Kidney capillary endothelial cell (primary cell): ENCODE measurements at regions not wholly inside any gene's neighbourhood (a gene's known extent, or its start where the extent isn't known, plus 50 kb on each side); places are given as distances from the start of the nearest gene placed in this dataset.

Experiments
- DNase-seq: peaks from one replicate; pipeline ENCODE4 v3.0.0-alpha.2; 2018; ENCODE audit warnings: low spot score

DNA sequence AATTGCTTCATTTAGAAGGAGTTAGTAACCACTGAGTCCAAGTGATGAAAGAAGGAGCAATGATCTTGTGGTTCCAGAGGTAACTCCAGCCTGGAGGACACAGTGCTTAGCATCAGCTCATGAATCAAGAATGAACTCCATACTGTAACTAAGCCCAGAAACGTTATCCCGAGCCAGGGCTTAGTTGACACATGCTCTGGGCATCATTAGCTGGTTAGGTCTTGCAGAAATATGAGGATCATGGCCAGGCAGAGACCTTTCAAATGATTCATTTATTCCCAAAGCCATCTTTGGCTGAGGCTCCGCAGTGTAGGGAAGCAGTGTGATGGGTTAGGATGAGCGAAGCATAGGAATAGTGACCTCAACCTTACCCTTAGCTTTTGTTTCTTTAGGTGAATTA, 277.4 kb downstream of the FAM76B start:
- DNase-seq, result no peak

GRCh38 chr11:95508219-95508890, 277.4 kb upstream of the SESN3 start:
- no peak for DNase-seq

GRCh38 chr11:95507794-95508193, 276.8 kb upstream of the SESN3 start:
- DNase-seq, result no peak

DNA sequence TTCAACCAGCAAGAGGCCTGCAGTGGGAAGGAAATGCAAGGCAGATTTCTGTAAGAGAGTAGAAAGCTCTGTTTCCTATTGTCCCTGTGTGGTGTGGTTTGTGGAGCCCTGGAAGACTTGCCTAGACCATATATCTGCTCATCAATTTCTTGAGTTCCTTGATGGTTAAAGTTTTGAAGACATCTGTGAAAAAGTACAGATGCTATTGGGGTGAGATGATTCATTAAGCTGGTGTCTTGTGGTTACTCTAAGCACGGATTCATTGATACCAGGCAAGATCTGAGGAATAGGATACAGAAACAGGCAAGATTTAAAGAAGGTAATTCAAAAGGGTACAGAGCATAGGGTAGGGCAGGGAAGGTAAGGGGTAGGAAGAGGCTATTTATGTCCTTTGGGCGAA, 275.8 kb upstream of the SESN3 start:
- DNase-seq, result no peak

DNA sequence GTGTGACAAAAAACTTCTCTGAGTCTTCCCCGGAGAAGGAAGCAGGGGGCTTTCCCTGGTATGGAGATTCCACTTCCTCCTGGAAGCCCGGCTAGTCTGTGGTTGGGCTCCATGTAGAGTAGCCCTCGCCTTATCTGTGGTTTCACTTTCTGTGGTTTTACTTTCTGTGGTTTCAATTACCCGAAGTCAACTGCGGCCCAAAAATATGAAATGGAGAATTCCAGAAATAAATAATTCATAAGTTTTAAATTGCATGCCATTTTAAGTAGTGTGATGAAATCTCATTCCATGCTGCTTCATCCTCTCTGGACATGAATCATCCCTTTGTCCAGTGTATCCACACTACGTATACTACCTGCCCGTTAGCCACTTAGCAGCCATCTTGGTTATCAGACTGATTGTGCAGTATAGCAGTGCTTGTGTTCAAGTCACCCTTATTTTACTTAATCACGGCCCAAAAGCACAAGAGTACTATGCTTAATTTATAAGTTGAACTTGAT, 275.0 kb upstream of the SESN3 start:
- DNase-seq, result no peak

GRCh38 chr11:95503047-95503446, 272.0 kb upstream of the SESN3 start:
- DNase-seq, result peak; percentile 14

DNA sequence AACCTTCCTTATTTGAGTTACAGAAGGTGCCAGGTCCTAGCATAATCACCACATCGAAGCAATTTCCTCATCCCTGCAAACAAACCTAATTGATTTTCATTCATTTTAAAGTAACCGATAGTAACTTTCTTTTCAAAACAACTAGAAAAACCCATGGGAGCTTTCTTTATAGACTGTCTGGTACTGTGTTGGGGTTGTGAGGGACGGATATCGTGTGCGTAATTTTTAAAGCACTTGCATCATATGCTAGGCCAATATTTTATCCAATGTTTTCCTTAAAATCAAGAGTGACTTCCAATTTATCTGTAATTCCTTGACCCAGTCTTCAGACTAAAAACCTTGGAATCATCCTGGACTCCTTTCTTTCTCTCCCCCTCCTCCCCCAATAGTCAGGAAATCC, 271.5 kb upstream of the SESN3 start:
- no peak for DNase-seq

- no peak for DNase-seq
Measured at GRCh38 chr11:95501761-95502266, 270.8 kb upstream of the SESN3 start.

- DNase-seq, result no peak
Measured at GRCh38 chr11:95500466-95500865, 269.5 kb upstream of the SESN3 start.

DNA sequence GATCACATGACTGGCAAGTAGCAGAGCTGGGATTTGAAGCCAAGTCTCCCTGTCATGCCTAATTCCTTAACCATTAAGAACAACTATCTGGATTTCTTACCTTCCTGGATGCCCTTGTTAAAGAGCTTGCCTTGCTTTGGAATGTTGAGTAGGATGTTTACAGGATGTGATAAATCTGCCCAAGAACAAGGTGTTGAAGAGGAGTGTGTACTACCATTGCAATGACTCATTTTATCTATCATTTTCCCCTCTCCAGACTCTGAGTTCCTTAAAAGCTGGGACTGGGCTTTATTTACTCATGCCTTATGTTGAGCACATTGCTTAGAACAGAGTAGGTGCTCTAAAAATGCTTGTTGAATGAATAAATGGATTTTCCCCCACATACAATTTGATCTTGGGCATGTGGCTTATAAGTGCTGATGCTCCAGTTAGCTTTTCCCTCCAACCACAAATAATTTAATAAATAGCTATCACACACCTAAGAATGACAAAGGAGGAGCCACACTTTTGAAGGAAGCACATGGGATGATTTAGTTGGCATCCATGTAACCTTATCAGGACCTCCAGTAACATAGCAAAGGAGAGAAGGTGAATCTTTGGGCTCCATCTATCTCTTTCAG, 268.6 kb upstream of the SESN3 start:
- peak; percentile 69 for DNase-seq

- DNase-seq, result no peak
Measured at GRCh38 chr11:95498722-95499425, 267.9 kb upstream of the SESN3 start.

GRCh38 chr11:95496901-95497300, 265.9 kb upstream of the SESN3 start:
- DNase-seq, result no peak

DNA sequence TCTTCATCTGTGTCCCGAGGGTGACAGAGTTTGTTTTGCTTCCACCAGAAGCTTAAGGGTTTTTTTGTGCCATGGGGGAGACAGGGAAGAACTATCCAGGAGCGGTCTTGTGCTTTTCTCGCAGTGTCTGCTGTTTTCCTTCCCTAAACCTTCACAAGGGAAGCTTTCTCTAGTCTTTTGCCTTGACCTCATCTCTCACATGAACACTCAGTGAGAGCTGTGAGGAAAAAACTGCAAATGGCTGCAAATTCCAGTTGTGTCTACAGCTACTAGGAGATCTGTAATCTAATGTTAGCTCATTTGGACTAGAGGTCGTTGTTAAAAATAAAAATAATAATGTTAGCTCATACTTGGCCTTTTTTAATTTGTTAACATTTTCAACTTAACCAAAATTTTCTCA, 264.7 kb upstream of the SESN3 start:
- no peak for DNase-seq

GRCh38 chr11:95494856-95495255, 263.9 kb upstream of the SESN3 start:
- DNase-seq, result no peak

DNA sequence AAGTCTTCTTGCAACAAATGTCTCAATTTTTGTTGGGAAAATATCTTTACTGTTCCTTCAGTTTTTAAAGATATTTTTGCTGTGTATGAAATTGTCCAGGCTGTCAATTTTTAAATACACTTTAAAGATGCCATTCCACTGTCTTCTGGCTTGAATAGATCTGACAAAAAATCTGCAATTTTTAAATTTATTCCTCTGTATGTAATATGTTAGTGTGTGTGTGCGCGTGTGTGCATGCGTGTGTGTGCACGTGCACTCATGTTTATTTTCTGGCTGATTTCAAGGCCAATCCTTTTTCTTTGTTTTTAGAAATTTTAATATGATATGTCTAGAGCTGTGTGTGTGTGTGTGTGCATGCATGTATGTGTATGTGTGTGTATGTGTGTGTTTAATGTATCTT, 263.2 kb upstream of the SESN3 start:
- no peak for DNase-seq

DNA sequence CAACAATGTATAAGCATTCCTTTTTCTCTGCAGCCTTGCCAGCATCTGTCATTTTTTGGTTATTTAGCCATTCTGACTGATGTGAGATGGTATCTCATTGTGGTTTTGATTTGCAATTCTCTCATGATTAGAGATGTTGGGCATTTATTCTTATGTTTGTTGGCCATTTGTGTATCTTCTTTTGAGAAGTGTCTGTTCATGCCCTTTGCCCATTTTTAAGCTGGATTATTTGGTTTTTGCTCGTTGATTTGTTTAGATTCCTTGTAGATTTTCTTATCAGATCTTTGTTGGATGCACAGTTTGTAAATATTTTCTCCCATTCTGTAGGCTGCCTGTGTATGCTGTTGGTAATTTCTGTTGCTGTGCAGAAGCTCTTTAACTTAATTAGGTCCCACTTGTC, 259.6 kb upstream of the SESN3 start:
- DNase-seq, result no peak

- DNase-seq, result no peak
Measured at GRCh38 chr11:95487938-95488337, 256.9 kb upstream of the SESN3 start.

- no peak for DNase-seq
Measured at GRCh38 chr11:95487391-95487790, 256.4 kb upstream of the SESN3 start.

- no peak for DNase-seq
Measured at GRCh38 chr11:95486979-95487378, 256.0 kb upstream of the SESN3 start.

GRCh38 chr11:95486466-95486865, 255.5 kb upstream of the SESN3 start:
- DNase-seq, result no peak

GRCh38 chr11:95485115-95485900, 254.3 kb upstream of the SESN3 start:
- no peak for DNase-seq

- no peak for DNase-seq
Measured at GRCh38 chr11:95483339-95483738, 252.3 kb upstream of the SESN3 start.
